NCI-H748 treated with DMSO at 0.1 percent for 48 hours (cell line): ENCODE measurements at regions not wholly inside any gene's neighbourhood (a gene's known extent, or its start where the extent isn't known, plus 50 kb on each side); places are given as distances from the start of the nearest gene placed in this dataset.

Experiments used
- DNase-seq: peaks from one replicate; lab custom pipeline; 2025; lab: John Stamatoyannopoulos, UW

- no peak for DNase-seq
Measured at GRCh38 chr2:16153754-16154035, 213.3 kb downstream of the MYCN start.

DNA sequence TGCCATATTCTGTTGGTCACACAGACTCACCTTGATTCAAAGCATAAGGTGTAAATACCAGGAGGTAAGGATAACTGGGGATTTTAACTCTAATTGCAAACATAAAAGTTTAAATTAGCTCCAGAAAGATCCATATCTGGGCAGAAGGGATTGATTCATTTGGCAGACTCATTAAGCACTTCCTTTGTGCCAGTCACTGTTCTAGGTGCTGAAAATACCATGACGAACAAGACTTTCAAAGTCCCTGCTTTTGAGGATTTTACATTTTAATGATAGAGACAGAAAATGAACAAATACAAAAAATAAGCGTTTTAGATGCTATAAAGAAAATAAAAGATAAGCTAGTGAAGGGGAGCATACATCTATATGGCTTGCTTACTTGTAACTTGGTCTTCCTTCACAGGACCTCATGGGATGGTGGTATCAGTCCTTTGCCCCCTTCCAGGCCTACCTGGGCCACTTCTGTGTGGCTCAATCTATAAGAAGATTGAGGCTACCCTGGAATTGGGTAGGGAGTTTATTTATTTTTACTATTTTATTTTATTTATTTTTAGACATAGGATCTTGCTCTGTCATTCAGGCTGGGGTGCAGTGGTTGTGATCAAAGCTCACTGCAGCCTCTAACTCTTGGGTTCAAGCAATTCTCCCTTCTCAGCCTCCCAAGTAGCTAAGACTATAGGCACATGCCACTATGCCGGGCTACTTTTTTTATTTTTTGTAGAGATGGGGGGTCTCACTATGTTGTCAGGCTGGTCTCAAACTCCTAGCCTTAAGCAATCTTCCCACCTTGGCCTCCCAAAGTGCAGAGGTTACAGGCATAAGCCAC lies 212.8 kb downstream of the MYCN start:
- no peak for DNase-seq

DNA sequence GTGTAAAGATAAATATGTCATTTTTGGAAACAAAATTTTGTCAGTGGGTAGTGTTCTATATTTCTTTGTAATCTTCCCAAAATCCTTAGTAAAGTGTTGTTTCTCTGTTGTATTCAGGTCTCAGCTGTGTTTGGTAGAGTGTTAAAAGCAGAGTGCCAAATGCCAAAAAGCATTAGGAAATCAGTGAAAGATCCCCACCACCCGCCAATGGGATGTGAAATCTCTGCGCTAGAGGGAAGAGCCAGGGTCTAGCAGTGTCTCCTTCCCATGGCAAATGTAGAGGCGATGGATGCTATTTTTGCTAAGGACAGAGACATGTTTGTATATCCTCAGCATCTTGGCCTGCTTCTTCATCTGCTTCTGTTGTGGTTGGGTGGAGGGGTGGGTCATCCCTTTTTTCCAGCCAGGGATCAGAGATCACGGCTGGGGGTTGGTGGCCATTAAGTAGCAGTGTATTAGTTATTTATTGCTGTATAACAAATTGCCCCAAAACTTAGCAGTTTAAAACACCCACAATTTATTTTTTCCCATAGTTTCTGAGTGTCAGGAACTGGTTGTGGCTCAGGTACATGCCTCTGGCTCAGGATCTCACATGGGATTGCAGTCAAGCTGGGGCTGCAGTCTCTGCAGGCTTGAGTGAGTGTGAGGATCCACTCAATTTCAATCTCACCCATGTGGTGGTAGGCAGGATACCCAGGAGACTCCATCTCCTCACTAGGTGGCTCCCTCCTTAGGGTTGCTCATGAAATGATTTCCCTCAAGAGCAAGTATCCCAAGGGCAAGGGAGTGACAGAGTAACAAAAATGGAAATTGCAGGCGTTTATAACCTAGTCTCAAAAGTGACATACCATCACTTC lies 211.9 kb downstream of the MYCN start:
- no peak for DNase-seq

GRCh38 chr2:16151651-16152050 lies 211.3 kb downstream of the MYCN start:
- DNase-seq = no peak

GRCh38 chr2:16151281-16151570 lies 210.9 kb downstream of the MYCN start:
- no peak for DNase-seq

DNA sequence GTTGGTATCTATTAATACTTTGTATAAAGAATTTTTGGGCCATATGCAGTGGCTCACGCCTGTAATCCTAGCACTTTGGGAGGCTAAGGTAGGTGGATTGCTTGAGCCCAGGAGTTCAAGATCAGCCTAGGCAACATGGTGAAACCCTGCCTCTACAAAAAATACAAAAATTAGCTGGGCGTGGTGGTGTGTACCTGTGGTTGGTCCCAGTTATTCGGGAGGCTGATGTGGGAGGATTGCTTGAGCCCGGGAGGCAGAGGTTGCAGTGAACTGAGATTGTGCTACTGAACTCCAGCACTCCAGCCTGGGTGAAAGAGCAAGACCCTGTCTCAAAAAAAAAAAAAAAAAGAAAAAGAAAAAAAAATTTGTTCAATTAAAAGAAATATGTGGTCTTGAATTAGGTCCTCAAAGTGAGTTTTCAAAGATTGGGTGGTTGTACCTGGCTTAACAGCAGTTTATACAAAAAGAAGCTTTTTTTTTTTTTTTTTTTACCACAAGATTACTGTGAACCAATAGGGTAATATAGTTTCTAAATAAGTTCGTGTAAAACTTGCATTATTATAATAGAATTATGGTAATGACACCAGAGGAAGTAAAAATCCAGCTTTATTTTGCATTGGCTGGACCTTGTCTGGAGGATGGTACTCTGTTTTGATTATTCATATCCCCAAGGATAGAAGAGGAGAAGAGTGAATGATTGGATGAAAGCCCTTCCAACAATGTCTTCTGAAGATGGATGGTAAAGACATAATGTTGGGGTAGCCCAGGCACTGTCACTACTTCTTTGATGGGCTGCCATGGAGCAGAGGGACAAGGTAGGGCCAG lies 210.3 kb downstream of the MYCN start:
- no peak for DNase-seq

DNA sequence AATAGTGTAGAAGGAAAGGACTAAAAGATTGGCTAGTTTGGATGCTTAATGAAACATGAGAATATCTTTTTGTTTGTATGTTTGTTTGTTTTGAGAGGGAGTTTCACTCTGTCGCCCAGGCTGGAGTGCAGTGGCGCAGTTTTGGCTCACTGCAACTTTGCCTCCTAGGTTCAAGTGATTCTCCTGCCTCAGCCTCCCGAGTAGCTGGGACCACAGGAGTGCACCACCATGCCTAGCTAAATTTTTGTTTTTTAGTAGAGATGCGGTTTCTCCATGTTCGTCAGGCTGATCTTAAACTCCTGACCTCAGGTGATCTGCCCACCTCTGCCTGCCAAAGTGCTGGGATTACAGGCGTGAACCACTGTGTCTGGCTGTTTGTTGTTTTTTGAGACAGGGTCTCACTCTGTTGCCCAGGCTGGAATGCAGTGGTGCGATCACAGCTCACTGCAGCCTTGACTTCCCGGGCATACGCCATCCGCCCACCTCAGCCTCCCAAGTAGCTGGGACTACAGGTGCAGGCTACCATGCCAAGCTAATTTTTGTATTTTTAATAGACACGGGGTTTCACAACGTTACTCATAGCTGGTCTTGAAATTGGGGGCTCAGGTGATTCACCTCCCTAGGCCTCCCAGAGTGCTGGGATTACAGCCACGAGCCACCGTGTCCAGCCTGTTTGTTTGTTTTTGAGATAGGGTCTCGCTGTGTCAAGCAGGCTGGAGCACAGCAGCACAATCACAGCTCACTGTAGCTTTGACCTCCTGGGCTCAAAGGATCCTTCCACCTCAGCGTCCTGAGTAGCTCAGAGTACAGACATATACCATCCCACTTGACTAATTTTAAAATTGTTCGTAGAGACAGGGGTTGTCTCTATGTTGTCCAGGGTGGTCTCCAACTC lies 209.2 kb downstream of the MYCN start:
- DNase-seq = no peak

GRCh38 chr2:16148632-16149348 lies 208.4 kb downstream of the MYCN start:
- DNase-seq = no peak

GRCh38 chr2:16142383-16143361 lies 202.3 kb downstream of the MYCN start:
- DNase-seq = no peak

GRCh38 chr2:16141641-16141921 lies 201.2 kb downstream of the MYCN start:
- DNase-seq = no peak

DNA sequence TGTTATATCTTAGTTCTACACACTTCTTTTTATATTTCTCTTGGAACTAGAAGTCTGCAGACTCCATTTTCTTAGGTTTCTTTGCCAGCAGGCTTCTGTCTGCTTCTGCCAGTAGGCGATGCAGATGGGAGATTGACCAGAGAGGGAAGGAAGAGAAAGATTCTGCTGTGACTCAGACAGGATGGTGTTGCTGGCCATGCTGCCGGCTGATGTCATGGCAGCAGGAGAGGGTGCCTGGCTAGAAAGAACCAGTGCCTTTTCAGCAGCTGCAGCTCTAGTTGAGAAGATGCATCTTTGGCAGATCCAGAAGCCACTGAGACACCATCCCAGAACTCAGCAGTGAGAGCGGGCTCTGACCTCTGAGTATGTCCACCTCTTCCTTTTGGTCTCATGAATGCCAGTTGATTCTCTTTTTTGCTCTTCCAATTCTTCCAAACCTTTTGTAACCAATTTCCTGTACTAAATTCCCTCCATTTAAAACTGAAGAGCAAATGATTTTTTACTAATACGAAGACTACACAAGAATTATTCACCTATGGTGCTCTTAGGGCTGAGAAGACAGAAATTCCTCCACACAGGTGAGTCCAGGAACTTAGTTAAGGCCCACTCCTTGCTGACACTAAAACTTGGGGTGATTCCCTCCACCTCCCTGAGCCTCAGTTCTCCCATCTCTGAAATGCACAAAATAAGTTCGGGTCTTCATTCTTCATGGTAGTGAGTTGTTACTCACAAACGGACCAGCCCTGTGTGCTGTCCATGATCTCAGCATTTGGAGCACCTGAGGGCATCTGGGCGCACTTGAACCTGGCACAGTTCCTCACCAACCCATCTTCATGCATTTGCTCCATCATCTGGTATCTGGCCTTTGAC lies 200.7 kb downstream of the MYCN start:
- no peak for DNase-seq

GRCh38 chr2:16139663-16140615 lies 199.6 kb downstream of the MYCN start:
- peak; percentile 5 for DNase-seq

DNA sequence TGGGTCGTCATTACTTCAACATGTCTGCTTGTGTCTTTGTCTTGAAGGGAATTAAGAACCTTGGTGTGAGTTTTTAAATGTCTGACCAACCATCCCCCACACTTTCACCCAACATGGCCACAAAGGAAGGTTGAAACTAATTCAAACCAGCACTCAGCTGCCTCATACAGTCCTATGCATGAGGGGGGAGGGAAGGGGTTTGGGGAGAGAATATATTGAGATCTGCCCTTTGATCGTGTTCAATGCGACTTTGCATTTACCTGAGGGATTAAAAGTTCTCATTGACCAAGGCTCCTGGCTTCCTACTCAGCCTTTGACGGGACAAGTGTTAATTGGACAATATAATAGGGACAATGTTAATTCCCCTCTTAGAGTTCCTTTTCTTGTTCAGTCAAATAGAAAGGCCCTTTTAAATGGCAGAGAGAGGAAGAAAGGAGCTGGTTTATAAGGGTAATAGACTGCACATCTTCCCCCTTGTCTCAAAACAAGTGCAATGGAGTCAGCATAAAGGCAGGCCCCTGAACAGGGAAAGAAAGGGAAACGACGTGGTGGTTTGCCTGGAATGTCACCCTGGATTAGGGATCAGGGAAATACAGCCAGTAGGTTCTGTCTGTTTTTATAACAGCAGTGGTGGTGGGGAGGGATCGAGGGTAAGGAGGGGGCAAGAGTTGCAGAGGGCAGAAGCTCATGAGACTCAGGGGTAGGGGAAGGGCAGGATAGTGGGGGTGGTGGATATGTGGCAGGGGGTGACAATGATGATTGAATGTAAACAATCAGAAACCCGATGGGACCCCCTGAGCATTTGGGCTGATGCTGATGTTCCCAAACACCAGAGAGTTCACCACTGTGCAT lies 198.7 kb downstream of the MYCN start:
- DNase-seq = no peak

- DNase-seq = no peak
Measured at GRCh38 chr2:16137080-16137755, 196.9 kb downstream of the MYCN start.

- DNase-seq = no peak
Measured at GRCh38 chr2:16136461-16137035, 196.2 kb downstream of the MYCN start.

- DNase-seq = no peak
Measured at GRCh38 chr2:16135913-16136310, 195.6 kb downstream of the MYCN start.
